OCI-LY7 (cell line): ENCODE measurements at regions not wholly inside any gene's neighbourhood (a gene's known extent, or its start where the extent isn't known, plus 50 kb on each side); places are given as distances from the start of the nearest gene placed in this dataset.

Source experiments
- CTCF ChIP-seq: fragments of 200-600 bp; sonication (generic); conservative IDR thresholded peaks from 2 replicates; pipeline ENCODE4 v1.5.1; 2014; ENCODE audit warnings: mild to moderate bottlenecking, antibody characterized with exemption, low read length, moderate library complexity, mixed read lengths
- EZH2phosphoT487 ChIP-seq: fragments of 200-600 bp; sonication (generic); IDR thresholded peaks from 2 replicates; pipeline ENCODE4 v1.6.1; 2018; ENCODE audit warnings: low read depth, borderline replicate concordance, mild to moderate bottlenecking, mixed run types, antibody characterized with exemption, low read length, moderate library complexity, mixed read lengths

- TF ChIP-seq CTCF, result no peak
- no peak for TF ChIP-seq EZH2phosphoT487
Measured at GRCh38 chr2:150100336-150100735, 387.1 kb downstream of the RND3 start.
